DND-41 (cell line): ENCODE measurements at regions not wholly inside any gene's neighbourhood (a gene's known extent, or its start where the extent isn't known, plus 50 kb on each side); places are given as distances from the start of the nearest gene placed in this dataset.
"Not testable (repeated sequence)": the region's sequence is repeated elsewhere in the genome, so short reads cannot be mapped to it uniquely, and the experiment has no call there.

Experiments
- ATAC-seq: fragments of 200-7000 bp; cut with Tn5 transposase; 3 replicates; pipeline ENCODE4 v1.9.1; 2021; ENCODE audit warnings: low read depth; ENCODE audit not compliant: insufficient read depth
- DNase-seq: peaks from one replicate; pipeline ENCODE4 v3.0.0-alpha.2; 2020
- H2AFZ ChIP-seq: 2 replicates; pipeline ENCODE4 v1.6.0; 2012; ENCODE audit warnings: low read depth, low read length
- H3K27ac ChIP-seq: 2 replicates; pipeline ENCODE4 v1.5.1; 2012; ENCODE audit warnings: low read length, inconsistent platforms
- H3K27me3 ChIP-seq: fragments of 200-600 bp; sonication (generic); 2 replicates; pipeline ENCODE4 v1.6.0; 2012; ENCODE audit warnings: low read length, mild to moderate bottlenecking, inconsistent platforms; ENCODE audit not compliant: insufficient read depth, poor library complexity
- H3K36me3 ChIP-seq: 2 replicates; pipeline ENCODE4 v1.5.1; 2012; ENCODE audit warnings: low read length, inconsistent platforms; ENCODE audit not compliant: insufficient read depth
- H3K4me1 ChIP-seq: 2 replicates; pipeline ENCODE4 v1.5.1; 2012; ENCODE audit warnings: mild to moderate bottlenecking, low read length; ENCODE audit not compliant: insufficient read depth
- H3K4me2 ChIP-seq: 2 replicates; pipeline ENCODE4 v1.6.0; 2012; ENCODE audit warnings: mild to moderate bottlenecking, moderate library complexity, low read length, inconsistent platforms; ENCODE audit not compliant: insufficient read depth
- H3K4me3 ChIP-seq, 2 experiments: fragments of 200-600 bp in 1 of 2; shearing (Covaris generic) in 1 of 2; 2 replicates each; pipeline ENCODE4 v1.5.1; 2012 to 2016; ENCODE audit warnings: inconsistent platforms in 2 of 2, low read length in 2 of 2, mild to moderate bottlenecking in 2 of 2, low read depth in 1 of 2, moderate library complexity in 1 of 2
- H3K79me2 ChIP-seq: 2 replicates; pipeline ENCODE4 v1.6.0; 2012; ENCODE audit warnings: low read length, inconsistent platforms; ENCODE audit not compliant: insufficient read depth
- H3K9ac ChIP-seq: 2 replicates; pipeline ENCODE4 v1.6.0; 2012; ENCODE audit warnings: low read depth, mild to moderate bottlenecking, inconsistent platforms, low read length, moderate library complexity
- H3K9me3 ChIP-seq: 2 replicates; pipeline ENCODE4 v1.5.1; 2012; ENCODE audit warnings: low read length, moderate library complexity, mild to moderate bottlenecking, inconsistent platforms; ENCODE audit not compliant: insufficient read depth, severe bottlenecking
- H4K20me1 ChIP-seq: 2 replicates; pipeline ENCODE4 v1.6.0; 2012; ENCODE audit warnings: low read length; ENCODE audit not compliant: insufficient read depth
- EZH2 ChIP-seq: IDR thresholded peaks from 3 replicates; pipeline ENCODE4 v1.6.1; 2012; ENCODE audit warnings: borderline replicate concordance, low read depth, mild to moderate bottlenecking, moderate library complexity, low read length, inconsistent platforms; ENCODE audit not compliant: severe bottlenecking
- TF ChIP-seq, protein P1 (sequence below): IDR thresholded peaks from 2 replicates; pipeline ENCODE4 v1.5.1; 2012; ENCODE audit warnings: borderline replicate concordance, low read length, moderate library complexity, mild to moderate bottlenecking; ENCODE audit not compliant: poor library complexity, severe bottlenecking; ENCODE audit errors: extremely low read depth

- Histone ChIP-seq H3K4me1 (no peaks in the 10 kb centered on the region), H4K20me1 (no peaks in the 10 kb centered on the region), H3K4me2 (no peak overlapping the region), H3K9ac (no peak overlapping the region), H2AFZ (no peak overlapping the region), H3K27me3 (no peaks in the 10 kb centered on the region), H3K4me3 (no peak overlapping the region), H3K79me2 (no peaks in the 10 kb centered on the region), H3K27ac (no peak overlapping the region), H3K36me3 (no peaks in the 10 kb centered on the region), H3K9me3 (peaks cover 8% of the 10 kb centered on the region)
- TF ChIP-seq, protein P1, sequence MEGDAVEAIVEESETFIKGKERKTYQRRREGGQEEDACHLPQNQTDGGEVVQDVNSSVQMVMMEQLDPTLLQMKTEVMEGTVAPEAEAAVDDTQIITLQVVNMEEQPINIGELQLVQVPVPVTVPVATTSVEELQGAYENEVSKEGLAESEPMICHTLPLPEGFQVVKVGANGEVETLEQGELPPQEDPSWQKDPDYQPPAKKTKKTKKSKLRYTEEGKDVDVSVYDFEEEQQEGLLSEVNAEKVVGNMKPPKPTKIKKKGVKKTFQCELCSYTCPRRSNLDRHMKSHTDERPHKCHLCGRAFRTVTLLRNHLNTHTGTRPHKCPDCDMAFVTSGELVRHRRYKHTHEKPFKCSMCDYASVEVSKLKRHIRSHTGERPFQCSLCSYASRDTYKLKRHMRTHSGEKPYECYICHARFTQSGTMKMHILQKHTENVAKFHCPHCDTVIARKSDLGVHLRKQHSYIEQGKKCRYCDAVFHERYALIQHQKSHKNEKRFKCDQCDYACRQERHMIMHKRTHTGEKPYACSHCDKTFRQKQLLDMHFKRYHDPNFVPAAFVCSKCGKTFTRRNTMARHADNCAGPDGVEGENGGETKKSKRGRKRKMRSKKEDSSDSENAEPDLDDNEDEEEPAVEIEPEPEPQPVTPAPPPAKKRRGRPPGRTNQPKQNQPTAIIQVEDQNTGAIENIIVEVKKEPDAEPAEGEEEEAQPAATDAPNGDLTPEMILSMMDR = no peak
- no peak for TF ChIP-seq EZH2
- no peak for DNase-seq
- ATAC-seq = no peak
These were observed 129.7 kb downstream of the EPC1 start for GRCh38 chr10:32217216-32217615.

DNA sequence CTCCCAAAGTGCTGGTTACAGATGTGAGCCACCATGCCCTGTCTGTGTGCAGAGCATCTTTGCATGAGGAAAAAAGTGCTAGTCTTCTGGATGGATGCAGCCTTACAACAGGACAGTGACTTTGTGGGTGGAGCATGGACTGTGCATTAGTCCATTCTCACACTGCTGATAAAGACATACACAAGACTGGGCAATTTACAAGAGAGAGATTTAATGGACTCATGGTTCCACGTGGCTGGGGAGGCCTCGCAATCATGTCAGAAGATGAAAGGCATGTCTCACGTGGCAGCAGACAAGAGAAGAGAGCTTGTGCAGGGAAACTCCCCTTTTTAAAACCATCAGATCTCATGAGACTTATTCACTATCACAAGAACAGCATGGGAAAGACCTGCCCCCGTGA, 133.1 kb downstream of the EPC1 start:
- not testable (repeated sequence) for H2AFZ ChIP-seq, H3K27ac ChIP-seq, H3K4me2 ChIP-seq, H4K20me1 ChIP-seq, H3K4me3 ChIP-seq, H3K27me3 ChIP-seq, H3K9me3 ChIP-seq, ATAC-seq, H3K9ac ChIP-seq, DNase-seq, H3K4me1 ChIP-seq, H3K79me2 ChIP-seq, H3K36me3 ChIP-seq

- no peaks in the 10 kb centered on the region for H4K20me1 ChIP-seq
- no peak for ATAC-seq
These were observed 136.0 kb downstream of the EPC1 start for GRCh38 chr10:32211046-32211363.

DNA sequence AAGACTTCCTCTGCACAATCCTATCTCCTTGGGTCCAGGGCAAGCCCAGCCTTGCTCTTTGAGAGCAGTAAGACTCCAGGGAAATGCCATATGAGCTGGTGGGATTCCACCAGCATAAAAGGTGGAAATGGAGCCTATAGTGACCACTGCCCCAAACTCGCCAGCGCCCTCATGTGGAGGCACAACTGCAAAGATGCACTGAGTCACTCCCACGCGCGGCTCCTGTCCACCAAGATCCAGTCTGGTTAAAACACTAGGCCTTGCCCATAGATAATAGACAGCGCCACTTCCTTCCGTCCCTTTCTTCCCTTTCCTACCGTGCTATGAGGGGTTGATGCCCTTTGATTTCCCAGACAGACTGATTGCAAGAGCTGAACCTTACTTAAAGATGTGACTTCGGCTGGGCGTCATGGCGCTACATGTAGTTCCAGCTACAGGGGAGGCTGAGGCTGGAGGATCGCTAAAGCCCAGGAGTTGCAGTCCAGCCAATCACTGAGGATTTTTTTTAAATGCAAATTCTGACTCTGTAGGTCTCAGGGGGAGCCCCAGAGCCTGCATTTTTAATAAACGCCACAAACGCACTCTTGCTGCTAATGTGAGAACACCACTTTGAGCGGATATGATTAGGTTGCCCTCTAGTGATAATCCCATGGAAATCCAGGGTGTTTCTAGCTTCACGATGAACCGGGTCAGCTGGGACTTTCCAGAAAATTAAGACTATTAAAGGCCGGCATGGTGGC, 136.5 kb downstream of the EPC1 start:
- no peak for DNase-seq
- H3K4me2 ChIP-seq = no peak overlapping the region

More at GRCh38 chr10:32211046-32211363, 136.0 kb downstream of the EPC1 start:
- Histone ChIP-seq H3K4me3 (no peak overlapping the region), H3K9me3 (no peaks in the 10 kb centered on the region), H3K79me2 (no peaks in the 10 kb centered on the region), H3K27ac (no peak overlapping the region), H3K36me3 (no peaks in the 10 kb centered on the region), H2AFZ (no peak overlapping the region), H3K4me1 (no peaks in the 10 kb centered on the region), H3K9ac (no peak overlapping the region), H3K27me3 (no peaks in the 10 kb centered on the region), H3K4me2 (no peak overlapping the region)
- TF ChIP-seq, protein P1 = no peak
- TF ChIP-seq EZH2 = no peak
- no peak for DNase-seq

GRCh38 chr10:32208005-32208404, 139.0 kb downstream of the EPC1 start:
- not testable (repeated sequence) for H3K9me3 ChIP-seq, H3K27me3 ChIP-seq, H3K36me3 ChIP-seq, H4K20me1 ChIP-seq, H3K4me3 ChIP-seq, H2AFZ ChIP-seq, H3K27ac ChIP-seq, DNase-seq, H3K9ac ChIP-seq, H3K4me1 ChIP-seq, H3K79me2 ChIP-seq, H3K4me2 ChIP-seq, ATAC-seq

More for the DNA sequence above, 136.5 kb downstream of the EPC1 start:
- Histone ChIP-seq H3K36me3 (no peaks in the 10 kb centered on the region), H3K4me1 (no peaks in the 10 kb centered on the region), H3K27ac (no peak overlapping the region), H3K9me3 (no peaks in the 10 kb centered on the region), H3K9ac (no peak overlapping the region), H4K20me1 (no peaks in the 10 kb centered on the region), H2AFZ (no peak overlapping the region), H3K79me2 (no peaks in the 10 kb centered on the region), H3K27me3 (no peaks in the 10 kb centered on the region), H3K4me3 (no peak overlapping the region)
- TF ChIP-seq, protein P1 = peak; percentile 49
- no peak for TF ChIP-seq EZH2
- ATAC-seq = no peak
